ENCODE measurements at regions not wholly inside any gene's neighbourhood (a gene's known extent, or its start where the extent isn't known, plus 50 kb on each side); places are given as distances from the start of the nearest gene placed in this dataset.

GRCh38 chr11:127270851-127271250 is 270.3 kb upstream of the KIRREL3 start:
- H3K36me3 ChIP-seq (ENCODE audit: control insufficient read depth, insufficient read depth, low read length) = no peaks in the 10 kb centered on the region
- H3K27me3 ChIP-seq (ENCODE audit: control insufficient read depth, insufficient read depth, low read length) = no peaks in the 10 kb centered on the region
- FAIRE-seq (no peak), DNase-seq (ENCODE audit: low read depth) (no peak)
- H3K4me3 ChIP-seq (ENCODE audit: low read depth, low read length) = no peak overlapping the region
- no peak for TF ChIP-seq CTCF (IDR thresholded peaks at IDR 0.05; ENCODE audit: insufficient read depth, low read length, severe bottlenecking)

- H3K4me3 ChIP-seq (ENCODE audit: low read depth, low read length) = no peak overlapping the region
- TF ChIP-seq CTCF (IDR thresholded peaks at IDR 0.05; ENCODE audit: insufficient read depth, low read length, severe bottlenecking) = no peak
- H3K36me3 ChIP-seq (ENCODE audit: control insufficient read depth, insufficient read depth, low read length) = no peaks in the 10 kb centered on the region
- no peaks in the 10 kb centered on the region for H3K27me3 ChIP-seq (ENCODE audit: control insufficient read depth, insufficient read depth, low read length)
- FAIRE-seq (no peak), DNase-seq (ENCODE audit: low read depth) (no peak)
Measured at GRCh38 chr11:127269911-127270310, 269.3 kb upstream of the KIRREL3 start.

GRCh38 chr11:127268932-127269331 is 268.4 kb upstream of the KIRREL3 start:
- DNase-seq (ENCODE audit: low read depth) = no peak

GRCh38 chr11:127268521-127268920 is 268.0 kb upstream of the KIRREL3 start:
- DNase-seq (ENCODE audit: low read depth) (no peak), FAIRE-seq (no peak)
- no peaks in the 10 kb centered on the region for H3K27me3 ChIP-seq (ENCODE audit: control insufficient read depth, insufficient read depth, low read length)
- TF ChIP-seq CTCF (IDR thresholded peaks at IDR 0.05; ENCODE audit: insufficient read depth, low read length, severe bottlenecking) = no peak
- H3K4me3 ChIP-seq (ENCODE audit: low read depth, low read length) = no peak overlapping the region
- no peaks in the 10 kb centered on the region for H3K36me3 ChIP-seq (ENCODE audit: control insufficient read depth, insufficient read depth, low read length)

More at GRCh38 chr11:127268932-127269331, 268.4 kb upstream of the KIRREL3 start:
- no peak for TF ChIP-seq CTCF (IDR thresholded peaks at IDR 0.05; ENCODE audit: insufficient read depth, low read length, severe bottlenecking)
- no peak for FAIRE-seq
- Histone ChIP-seq H3K27me3 (ENCODE audit: control insufficient read depth, insufficient read depth, low read length) (no peaks in the 10 kb centered on the region), H3K36me3 (ENCODE audit: control insufficient read depth, insufficient read depth, low read length) (no peaks in the 10 kb centered on the region), H3K4me3 (ENCODE audit: low read depth, low read length) (no peak overlapping the region)

GRCh38 chr11:127259102-127259501 is 258.5 kb upstream of the KIRREL3 start:
- TF ChIP-seq CTCF (IDR thresholded peaks at IDR 0.05; ENCODE audit: insufficient read depth, low read length, severe bottlenecking) = no peak
- Histone ChIP-seq H3K36me3 (ENCODE audit: control insufficient read depth, insufficient read depth, low read length) (no peaks in the 10 kb centered on the region), H3K4me3 (ENCODE audit: low read depth, low read length) (no peak overlapping the region), H3K27me3 (ENCODE audit: control insufficient read depth, insufficient read depth, low read length) (no peaks in the 10 kb centered on the region)
- DNase-seq (ENCODE audit: low read depth) = no peak
- no peak for FAIRE-seq

- FAIRE-seq (no peak), DNase-seq (ENCODE audit: low read depth) (no peak)
- TF ChIP-seq CTCF (IDR thresholded peaks at IDR 0.05; ENCODE audit: insufficient read depth, low read length, severe bottlenecking) = no peak
- H3K27me3 ChIP-seq (ENCODE audit: control insufficient read depth, insufficient read depth, low read length) = no peaks in the 10 kb centered on the region
- no peak overlapping the region for H3K4me3 ChIP-seq (ENCODE audit: low read depth, low read length)
- no peaks in the 10 kb centered on the region for H3K36me3 ChIP-seq (ENCODE audit: control insufficient read depth, insufficient read depth, low read length)
Measured at GRCh38 chr11:127255209-127255608, 254.6 kb upstream of the KIRREL3 start.

Measured in bronchial epithelial cell (primary cell).